Trophoblast cell (in vitro differentiated cells and primary cell): ENCODE measurements at regions not wholly inside any gene's neighbourhood (a gene's known extent, or its start where the extent isn't known, plus 50 kb on each side); places are given as distances from the start of the nearest gene placed in this dataset.
A peak's percentile ranks its signal among the peaks of the same experiment; 100 is the strongest.

Experiments
- DNase-seq, 2 donors: peaks; one replicate each; pipeline ENCODE4 v3.0.0-alpha.2; 2016
- H2AFZ ChIP-seq: 2 replicates; pipeline ENCODE4 v1.6.1; 2013; ENCODE audit warnings: low read length, moderate library complexity, mild to moderate bottlenecking; ENCODE audit not compliant: insufficient read depth, poor library complexity
- H2AK5ac ChIP-seq: 2 replicates; pipeline ENCODE4 v1.6.1; 2013; ENCODE audit warnings: mild to moderate bottlenecking, low read length
- H2BK120ac ChIP-seq: 2 replicates; pipeline ENCODE4 v1.6.1; 2013; ENCODE audit warnings: low read length, mild to moderate bottlenecking, moderate library complexity; ENCODE audit not compliant: insufficient read depth, poor library complexity
- H2BK12ac ChIP-seq: 2 replicates; pipeline ENCODE4 v1.6.1; 2013; ENCODE audit warnings: mild to moderate bottlenecking, low read length, moderate library complexity
- H2BK5ac ChIP-seq: 2 replicates; pipeline ENCODE4 v1.6.1; 2013; ENCODE audit warnings: low read length, low read depth, moderate library complexity, mild to moderate bottlenecking; ENCODE audit not compliant: poor library complexity
- H3K14ac ChIP-seq: 2 replicates; pipeline ENCODE4 v1.6.1; 2013; ENCODE audit warnings: mild to moderate bottlenecking, low read length
- H3K18ac ChIP-seq: 2 replicates; pipeline ENCODE4 v1.6.1; 2013; ENCODE audit warnings: mild to moderate bottlenecking, low read length
- H3K23ac ChIP-seq: 2 replicates; pipeline ENCODE4 v1.6.1; 2013; ENCODE audit warnings: low read length
- H3K27ac ChIP-seq: 2 replicates; pipeline ENCODE4 v1.5.1; 2013; ENCODE audit warnings: low read depth, mild to moderate bottlenecking, inconsistent platforms, low read length, moderate library complexity
- H3K27me3 ChIP-seq: 2 replicates; pipeline ENCODE4 v1.6.1; 2013; ENCODE audit warnings: inconsistent platforms, mild to moderate bottlenecking, low read length, moderate library complexity; ENCODE audit not compliant: insufficient read depth
- H3K36me3 ChIP-seq, 2 experiments: 1 replicate in 1 of 2; 2 replicates in 1 of 2; pipeline ENCODE4 v1.6.1; 2013; ENCODE audit warnings: low read length in 2 of 2, mild to moderate bottlenecking in 2 of 2, moderate library complexity in 1 of 2; ENCODE audit not compliant: insufficient read depth in 2 of 2, control insufficient read depth in 1 of 2
- H3K4ac ChIP-seq: 2 replicates; pipeline ENCODE4 v1.6.1; 2013; ENCODE audit warnings: low read depth, mild to moderate bottlenecking, low read length, moderate library complexity
- H3K4me1 ChIP-seq, 2 experiments: 1 replicate in 1 of 2; 2 replicates in 1 of 2; pipeline ENCODE4 v1.6.1; 2013; ENCODE audit warnings: low read length in 2 of 2, mild to moderate bottlenecking in 2 of 2, moderate library complexity in 1 of 2; ENCODE audit not compliant: insufficient read depth in 2 of 2, control insufficient read depth in 1 of 2
- H3K4me2 ChIP-seq: 2 replicates; pipeline ENCODE4 v1.6.1; 2013; ENCODE audit warnings: inconsistent platforms, mild to moderate bottlenecking, low read length, moderate library complexity
- H3K4me3 ChIP-seq: 2 replicates; pipeline ENCODE4 v1.5.1; 2013; ENCODE audit warnings: mild to moderate bottlenecking, low read depth, low read length, inconsistent platforms
- H3K79me1 ChIP-seq: one replicate; pipeline ENCODE4 v1.6.1; 2013; ENCODE audit warnings: low read length
- H3K79me2 ChIP-seq: 2 replicates; pipeline ENCODE4 v1.6.1; 2013; ENCODE audit warnings: low read length, mild to moderate bottlenecking; ENCODE audit not compliant: control insufficient read depth, insufficient read depth, poor library complexity
- H3K9ac ChIP-seq: 2 replicates; pipeline ENCODE4 v1.6.1; 2013; ENCODE audit warnings: mild to moderate bottlenecking, low read length
- H3K9me3 ChIP-seq: 2 replicates; pipeline ENCODE4 v1.6.1; 2013; ENCODE audit warnings: low read depth, mild to moderate bottlenecking, control low read depth, inconsistent platforms, low read length; ENCODE audit not compliant: insufficient read depth
- H4K12ac ChIP-seq: 2 replicates; pipeline ENCODE4 v1.6.1; 2013; ENCODE audit warnings: low read depth, mild to moderate bottlenecking, low read length, moderate library complexity
- H4K8ac ChIP-seq: 2 replicates; pipeline ENCODE4 v1.6.1; 2013; ENCODE audit warnings: low read depth, mild to moderate bottlenecking, low read length, moderate library complexity
- H4K91ac ChIP-seq: one replicate; pipeline ENCODE4 v1.6.1; 2013; ENCODE audit warnings: low read depth, mild to moderate bottlenecking, low read length, moderate library complexity
- WGBS: extraction: QIAGEN DNeasy Blood & Tissue Kit; methylation state at CpG from one replicate; pipeline ENCODE4 v1.1.7; 2013; ENCODE audit warnings: missing lambda C conversion rate; ENCODE audit not compliant: insufficient read length, insufficient coverage; ENCODE audit errors: extremely low coverage; 5-methylcytosine and 5-hydroxymethylcytosine counted together

DNA sequence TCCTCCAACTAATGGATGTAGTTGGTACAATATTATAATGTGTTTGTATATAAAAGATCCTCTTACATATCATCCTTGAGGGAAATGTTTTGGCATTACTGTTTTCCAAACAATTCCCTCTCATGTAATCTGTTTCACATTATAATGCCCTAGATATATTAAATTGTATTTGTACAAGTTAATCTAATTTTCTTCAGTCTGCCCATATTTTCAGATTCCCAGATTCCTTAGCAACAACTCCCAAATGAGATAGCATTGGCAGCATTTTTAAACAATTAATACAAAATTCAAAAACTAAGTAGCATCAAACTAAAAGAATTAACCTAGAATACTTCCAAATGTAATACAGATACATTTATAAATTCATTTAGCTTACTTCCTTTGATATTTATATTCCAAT, 860.2 kb downstream of the C12orf50 start:
- Histone ChIP-seq H2AK5ac (no peak overlapping the region), H3K4me2 (no peak overlapping the region), H3K79me2 (no peaks in the 10 kb centered on the region), H2BK5ac (no peak overlapping the region), H3K36me3 (no peaks in the 10 kb centered on the region), H3K18ac (no peak overlapping the region), H4K91ac (no peak overlapping the region), H3K4me1 (no peaks in the 10 kb centered on the region), H3K9me3 (peaks cover 7% of the 10 kb centered on the region), H3K4ac (no peak overlapping the region), H2BK12ac (no peak overlapping the region), H3K4me3 (no peak overlapping the region), H3K23ac (no peak overlapping the region), H3K27me3 (no peaks in the 10 kb centered on the region), H3K9ac (no peak overlapping the region), H3K27ac (no peak overlapping the region), H4K8ac (no peak overlapping the region), H2AFZ (no peak overlapping the region), H4K12ac (no peak overlapping the region), H2BK120ac (no peak overlapping the region), H3K79me1 (no peaks in the 10 kb centered on the region), H3K14ac (no peak overlapping the region)
- DNase-seq = no peak

GRCh38 chr12:87165733-87166375, 863.3 kb downstream of the C12orf50 start:
- H3K27me3 ChIP-seq = no peaks in the 10 kb centered on the region
- H2AFZ ChIP-seq = no peak overlapping the region
- H4K8ac ChIP-seq = no peak overlapping the region
- H3K79me1 ChIP-seq = no peaks in the 10 kb centered on the region
- H3K9me3 ChIP-seq = peaks cover 7% of the 10 kb centered on the region
- no peak overlapping the region for H3K9ac ChIP-seq
- H3K23ac ChIP-seq = no peak overlapping the region
- DNase-seq = no peak
- no peak overlapping the region for H2BK120ac ChIP-seq
- no peak overlapping the region for H3K18ac ChIP-seq
- H3K14ac ChIP-seq = no peak overlapping the region
- no peak overlapping the region for H4K12ac ChIP-seq
- no peaks in the 10 kb centered on the region for H3K36me3 ChIP-seq
- no peaks in the 10 kb centered on the region for H3K79me2 ChIP-seq
- no peak overlapping the region for H2BK12ac ChIP-seq
- no peak overlapping the region for H3K4me3 ChIP-seq
- H2AK5ac ChIP-seq = no peak overlapping the region
- no peak overlapping the region for H3K4ac ChIP-seq
- H3K4me2 ChIP-seq = no peak overlapping the region
- no peak overlapping the region for H3K27ac ChIP-seq
- no peak overlapping the region for H2BK5ac ChIP-seq
- no CpG with 5 or more reads among the region's 3 CpGs for WGBS
- H3K4me1 ChIP-seq = no peaks in the 10 kb centered on the region
- H4K91ac ChIP-seq = no peak overlapping the region

GRCh38 chr12:87163122-87163521, 866.1 kb downstream of the C12orf50 start:
- Histone ChIP-seq H2AK5ac (no peak overlapping the region), H3K18ac (no peak overlapping the region), H2BK120ac (no peak overlapping the region), H2AFZ (no peak overlapping the region), H3K4me1 (no peaks in the 10 kb centered on the region), H3K4me3 (no peak overlapping the region), H3K27ac (no peak overlapping the region), H3K4ac (no peak overlapping the region), H3K14ac (no peak overlapping the region), H4K12ac (no peak overlapping the region), H2BK5ac (no peak overlapping the region), H3K79me2 (no peaks in the 10 kb centered on the region), H2BK12ac (no peak overlapping the region), H3K79me1 (no peaks in the 10 kb centered on the region), H3K36me3 (no peaks in the 10 kb centered on the region), H4K8ac (no peak overlapping the region), H3K4me2 (no peak overlapping the region), H3K9ac (no peak overlapping the region), H4K91ac (no peak overlapping the region), H3K27me3 (no peaks in the 10 kb centered on the region), H3K9me3 (peaks cover 7% of the 10 kb centered on the region), H3K23ac (no peak overlapping the region)
- no CpG with 5 or more reads among the region's 1 CpG for WGBS
- no peak for DNase-seq

GRCh38 chr12:87160848-87161601, 868.2 kb downstream of the C12orf50 start:
- no peak overlapping the region for H4K8ac ChIP-seq
- H3K9me3 ChIP-seq = peaks cover 6% of the 10 kb centered on the region
- H2AFZ ChIP-seq = no peak overlapping the region
- H2BK5ac ChIP-seq = no peak overlapping the region
- H2AK5ac ChIP-seq = no peak overlapping the region
- H3K4me3 ChIP-seq = no peak overlapping the region
- H3K27ac ChIP-seq = no peak overlapping the region
- H3K4ac ChIP-seq = no peak overlapping the region
- no peaks in the 10 kb centered on the region for H3K36me3 ChIP-seq
- no peak overlapping the region for H3K23ac ChIP-seq
- no peak overlapping the region for H2BK120ac ChIP-seq
- no peaks in the 10 kb centered on the region for H3K79me2 ChIP-seq
- no peak overlapping the region for H3K18ac ChIP-seq
- H2BK12ac ChIP-seq = no peak overlapping the region
- H3K4me2 ChIP-seq = no peak overlapping the region
- no peak overlapping the region for H4K12ac ChIP-seq
- H3K14ac ChIP-seq = no peak overlapping the region
- H3K9ac ChIP-seq = no peak overlapping the region
- no peaks in the 10 kb centered on the region for H3K27me3 ChIP-seq
- no CpG with 5 or more reads among the region's 1 CpG for WGBS
- H3K4me1 ChIP-seq = no peaks in the 10 kb centered on the region
- peak in 1 of 2 donors; percentile 35 for DNase-seq
- H3K79me1 ChIP-seq = no peaks in the 10 kb centered on the region
- H4K91ac ChIP-seq = no peak overlapping the region
